ENCODE measurements at regions not wholly inside any gene's neighbourhood (a gene's known extent, or its start where the extent isn't known, plus 50 kb on each side); places are given as distances from the start of the nearest gene placed in this dataset.

- H3K4me1 Mint-ChIP-seq (ENCODE audit: low read depth) = peaks cover 12% of the 10 kb centered on the region
- peaks cover 30% of the 10 kb centered on the region for H3K27me3 Mint-ChIP-seq (ENCODE audit: insufficient read depth)
- no peak for DNase-seq
- TF ChIP-seq CTCF (IDR thresholded peaks at IDR 0.05) = no peak
- H3K9me3 Mint-ChIP-seq = no peaks in the 10 kb centered on the region
- no peak overlapping the region; the same call in 1 of the 2 replicates for H3K27ac Mint-ChIP-seq
- H3K4me3 Mint-ChIP-seq = peak overlapping the region; percentile 80
- H3K36me3 Mint-ChIP-seq (ENCODE audit: low read depth) = no peaks in the 10 kb centered on the region
Observed at GRCh38 chr13:94968757-94969086, 256.4 kb upstream of the SOX21 start.

- peaks cover 30% of the 10 kb centered on the region for H3K27me3 Mint-ChIP-seq (ENCODE audit: insufficient read depth)
- no peak for DNase-seq
- H3K27ac Mint-ChIP-seq = no peak overlapping the region; the same call in 1 of the 2 replicates
Observed at GRCh38 chr13:94968040-94968756, 255.9 kb upstream of the SOX21 start.

GRCh38 chr13:94967183-94968039 lies 255.1 kb upstream of the SOX21 start:
- no peaks in the 10 kb centered on the region for H3K9me3 Mint-ChIP-seq
- TF ChIP-seq CTCF (IDR thresholded peaks at IDR 0.05) = no peak
- H3K4me1 Mint-ChIP-seq (ENCODE audit: low read depth) = peaks cover 16% of the 10 kb centered on the region
- no peak for DNase-seq
- H3K36me3 Mint-ChIP-seq (ENCODE audit: low read depth) = no peaks in the 10 kb centered on the region
- peaks cover 37% of the 10 kb centered on the region for H3K27me3 Mint-ChIP-seq (ENCODE audit: insufficient read depth)
- peak overlapping the region; percentile 62; the same call in 1 of the 2 replicates for H3K4me3 Mint-ChIP-seq
- H3K27ac Mint-ChIP-seq = no peak overlapping the region

More at GRCh38 chr13:94968040-94968756, 255.9 kb upstream of the SOX21 start:
- H3K4me1 Mint-ChIP-seq (ENCODE audit: low read depth) = peaks cover 16% of the 10 kb centered on the region
- no peaks in the 10 kb centered on the region for H3K9me3 Mint-ChIP-seq
- no peaks in the 10 kb centered on the region for H3K36me3 Mint-ChIP-seq (ENCODE audit: low read depth)
- no peak for TF ChIP-seq CTCF (IDR thresholded peaks at IDR 0.05)
- peak overlapping the region; percentile 80 for H3K4me3 Mint-ChIP-seq

GRCh38 chr13:94966422-94966955 lies 254.1 kb upstream of the SOX21 start:
- peaks cover 16% of the 10 kb centered on the region for H3K4me1 Mint-ChIP-seq (ENCODE audit: low read depth)
- no peak for TF ChIP-seq CTCF (IDR thresholded peaks at IDR 0.05)
- DNase-seq = no peak
- H3K27me3 Mint-ChIP-seq (ENCODE audit: insufficient read depth) = peaks cover 37% of the 10 kb centered on the region
- H3K27ac Mint-ChIP-seq = no peak overlapping the region
- H3K9me3 Mint-ChIP-seq = no peaks in the 10 kb centered on the region
- no peaks in the 10 kb centered on the region for H3K36me3 Mint-ChIP-seq (ENCODE audit: low read depth)
- H3K4me3 Mint-ChIP-seq = no peak overlapping the region

- Mint-ChIP-seq H3K27me3 (ENCODE audit: insufficient read depth) (peaks cover 15% of the 10 kb centered on the region), H3K27ac (no peak overlapping the region), H3K36me3 (ENCODE audit: low read depth) (no peaks in the 10 kb centered on the region), H3K4me3 (no peak overlapping the region), H3K4me1 (ENCODE audit: low read depth) (peaks cover 7% of the 10 kb centered on the region; the same call in 1 of the 2 replicates), H3K9me3 (no peaks in the 10 kb centered on the region)
- no peak for TF ChIP-seq CTCF (IDR thresholded peaks at IDR 0.05)
- DNase-seq = no peak
Observed at GRCh38 chr13:94959626-94960025, 247.3 kb upstream of the SOX21 start.

Data from HFFc6 (cell line).